Parathyroid adenoma (tissue), 2 donors: ENCODE measurements at regions not wholly inside any gene's neighbourhood (a gene's known extent, or its start where the extent isn't known, plus 50 kb on each side); places are given as distances from the start of the nearest gene placed in this dataset.

Source experiments
- H2AFZ ChIP-seq: fragments of 300-600 bp; sonication (generic); one replicate; pipeline ENCODE4 v1.7.0; 2017; ENCODE audit warnings: antibody characterized with exemption, mild to moderate bottlenecking
- H3K27ac ChIP-seq: fragments of 300-600 bp; sonication (generic); one replicate; pipeline ENCODE4 v1.7.0; 2017
- H3K27me3 ChIP-seq: fragments of 300-600 bp; sonication (generic); one replicate; pipeline ENCODE4 v1.7.0; 2017; ENCODE audit warnings: low read length; ENCODE audit not compliant: control insufficient read depth, insufficient read depth
- H3K36me3 ChIP-seq: fragments of 300-600 bp; sonication (generic); one replicate; pipeline ENCODE4 v1.7.0; 2017; ENCODE audit warnings: low read length; ENCODE audit not compliant: control insufficient read depth, insufficient read depth
- H3K4me1 ChIP-seq: fragments of 300-600 bp; sonication (generic); one replicate; pipeline ENCODE4 v1.7.0; 2017; ENCODE audit warnings: control low read depth
- H3K4me2 ChIP-seq: fragments of 300-600 bp; sonication (generic); one replicate; pipeline ENCODE4 v1.7.0; 2017; ENCODE audit warnings: low read length
- H3K4me3 ChIP-seq: fragments of 300-600 bp; sonication (generic); one replicate; pipeline ENCODE4 v1.7.0; 2017; ENCODE audit warnings: low read depth, low read length
- H3K79me2 ChIP-seq: fragments of 300-600 bp; sonication (generic); one replicate; pipeline ENCODE4 v1.7.0; 2017; ENCODE audit warnings: control low read depth
- H3K9ac ChIP-seq: fragments of 300-600 bp; sonication (generic); one replicate; pipeline ENCODE4 v1.7.0; 2017; ENCODE audit warnings: mild to moderate bottlenecking
- H3K9me3 ChIP-seq: fragments of 300-600 bp; sonication (generic); one replicate; pipeline ENCODE4 v1.7.0; 2017; ENCODE audit warnings: low read length; ENCODE audit not compliant: control insufficient read depth
- CTCF ChIP-seq: fragments of 300-600 bp; sonication (generic); IDR thresholded peaks from one replicate; pipeline ENCODE4 v1.7.0; 2017; ENCODE audit warnings: antibody characterized with exemption, mild to moderate bottlenecking
- donor health status: primary hyperparathyroidism.

- Histone ChIP-seq H3K27ac (no peak overlapping the region), H3K4me3 (no peak overlapping the region), H3K4me1 (no peaks in the 10 kb centered on the region), H3K4me2 (no peak overlapping the region), H3K9me3 (no peaks in the 10 kb centered on the region), H3K27me3 (no peaks in the 10 kb centered on the region), H3K36me3 (no peaks in the 10 kb centered on the region), H2AFZ (no peak overlapping the region), H3K79me2 (no peaks in the 10 kb centered on the region), H3K9ac (no peak overlapping the region)
- TF ChIP-seq CTCF: no peak
Observed at GRCh38 chr5:71974622-71975021, 132.7 kb upstream of the MAP1B start.

GRCh38 chr5:71976449-71976848, 130.8 kb upstream of the MAP1B start:
- Histone ChIP-seq H3K27me3 (no peaks in the 10 kb centered on the region), H3K4me2 (no peak overlapping the region), H2AFZ (no peak overlapping the region), H3K4me3 (no peak overlapping the region), H3K9ac (no peak overlapping the region), H3K27ac (no peak overlapping the region), H3K4me1 (no peaks in the 10 kb centered on the region), H3K9me3 (no peaks in the 10 kb centered on the region), H3K36me3 (no peaks in the 10 kb centered on the region), H3K79me2 (no peaks in the 10 kb centered on the region)
- no peak for TF ChIP-seq CTCF

GRCh38 chr5:71977311-71977710, 130.0 kb upstream of the MAP1B start:
- Histone ChIP-seq H3K79me2 (no peaks in the 10 kb centered on the region), H3K9ac (no peak overlapping the region), H3K4me2 (no peak overlapping the region), H3K27ac (no peak overlapping the region), H3K27me3 (no peaks in the 10 kb centered on the region), H3K4me1 (no peaks in the 10 kb centered on the region), H3K4me3 (no peak overlapping the region), H2AFZ (no peak overlapping the region), H3K9me3 (no peaks in the 10 kb centered on the region), H3K36me3 (peaks cover 4% of the 10 kb centered on the region)
- TF ChIP-seq CTCF: no peak

- Histone ChIP-seq H3K4me2 (no peak overlapping the region), H3K4me3 (no peak overlapping the region), H3K27me3 (no peaks in the 10 kb centered on the region), H2AFZ (no peak overlapping the region), H3K36me3 (peaks cover 4% of the 10 kb centered on the region), H3K79me2 (no peaks in the 10 kb centered on the region), H3K9me3 (no peaks in the 10 kb centered on the region), H3K9ac (no peak overlapping the region), H3K4me1 (no peaks in the 10 kb centered on the region), H3K27ac (no peak overlapping the region)
- no peak for TF ChIP-seq CTCF
Observed at GRCh38 chr5:71978216-71978615, 129.1 kb upstream of the MAP1B start.

- Histone ChIP-seq H3K4me3 (no peak overlapping the region), H3K27me3 (no peaks in the 10 kb centered on the region), H2AFZ (no peak overlapping the region), H3K4me2 (no peak overlapping the region), H3K9me3 (no peaks in the 10 kb centered on the region), H3K36me3 (peaks cover 4% of the 10 kb centered on the region), H3K9ac (no peak overlapping the region), H3K4me1 (no peaks in the 10 kb centered on the region), H3K79me2 (no peaks in the 10 kb centered on the region), H3K27ac (no peak overlapping the region)
- TF ChIP-seq CTCF: no peak
Observed at GRCh38 chr5:71982717-71983395, 124.4 kb upstream of the MAP1B start.
